ENCODE measurements at regions not wholly inside any gene's neighbourhood (a gene's known extent, or its start where the extent isn't known, plus 50 kb on each side); places are given as distances from the start of the nearest gene placed in this dataset.

DNA sequence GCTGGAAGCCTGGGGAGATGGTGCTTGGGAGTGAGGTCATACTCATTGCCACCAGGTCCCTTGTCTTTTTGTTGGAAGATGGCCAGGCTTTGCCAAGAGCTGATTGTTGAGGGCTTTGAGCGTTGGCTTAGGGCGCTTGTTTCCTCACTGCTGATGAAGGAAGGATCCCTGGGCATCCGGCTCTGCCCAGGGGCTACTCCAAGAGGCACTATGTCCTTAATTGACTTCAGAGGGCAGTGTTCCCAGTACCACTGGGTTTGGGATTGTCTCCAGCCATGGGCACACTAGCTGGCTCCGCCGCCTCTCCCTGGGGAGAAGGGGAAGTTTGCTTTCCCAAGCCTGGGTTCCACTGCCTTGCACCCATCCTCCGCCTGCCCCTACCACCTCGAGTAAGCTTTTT lies 57.2 kb upstream of the RGMA start:
- H3K27me3 Mint-ChIP-seq (ENCODE audit: unreplicated experiment): peaks cover 51% of the 10 kb centered on the region
- peaks cover 2% of the 10 kb centered on the region for H3K9me3 Mint-ChIP-seq (ENCODE audit: low read depth, unreplicated experiment)
- intact Hi-C loops (cut with micrococcal nuclease; ENCODE audit: unreplicated experiment): no loop called here
- TF ChIP-seq, protein P1, sequence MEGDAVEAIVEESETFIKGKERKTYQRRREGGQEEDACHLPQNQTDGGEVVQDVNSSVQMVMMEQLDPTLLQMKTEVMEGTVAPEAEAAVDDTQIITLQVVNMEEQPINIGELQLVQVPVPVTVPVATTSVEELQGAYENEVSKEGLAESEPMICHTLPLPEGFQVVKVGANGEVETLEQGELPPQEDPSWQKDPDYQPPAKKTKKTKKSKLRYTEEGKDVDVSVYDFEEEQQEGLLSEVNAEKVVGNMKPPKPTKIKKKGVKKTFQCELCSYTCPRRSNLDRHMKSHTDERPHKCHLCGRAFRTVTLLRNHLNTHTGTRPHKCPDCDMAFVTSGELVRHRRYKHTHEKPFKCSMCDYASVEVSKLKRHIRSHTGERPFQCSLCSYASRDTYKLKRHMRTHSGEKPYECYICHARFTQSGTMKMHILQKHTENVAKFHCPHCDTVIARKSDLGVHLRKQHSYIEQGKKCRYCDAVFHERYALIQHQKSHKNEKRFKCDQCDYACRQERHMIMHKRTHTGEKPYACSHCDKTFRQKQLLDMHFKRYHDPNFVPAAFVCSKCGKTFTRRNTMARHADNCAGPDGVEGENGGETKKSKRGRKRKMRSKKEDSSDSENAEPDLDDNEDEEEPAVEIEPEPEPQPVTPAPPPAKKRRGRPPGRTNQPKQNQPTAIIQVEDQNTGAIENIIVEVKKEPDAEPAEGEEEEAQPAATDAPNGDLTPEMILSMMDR (IDR thresholded peaks at IDR 0.05; ENCODE audit: unreplicated experiment): no peak
- H3K27ac Mint-ChIP-seq (ENCODE audit: unreplicated experiment): no peak overlapping the region
- no peak for DNase-seq
- no TSS peak for BruUV-seq (replicated peaks)
- CTCF ChIA-PET: no interaction called here
- H3K4me1 Mint-ChIP-seq (ENCODE audit: low read depth, unreplicated experiment): no peaks in the 10 kb centered on the region
- no peaks in the 10 kb centered on the region for H3K36me3 Mint-ChIP-seq (ENCODE audit: insufficient read depth, unreplicated experiment)
- H3K4me3 Mint-ChIP-seq (ENCODE audit: low read depth, unreplicated experiment): no peak overlapping the region

DNA sequence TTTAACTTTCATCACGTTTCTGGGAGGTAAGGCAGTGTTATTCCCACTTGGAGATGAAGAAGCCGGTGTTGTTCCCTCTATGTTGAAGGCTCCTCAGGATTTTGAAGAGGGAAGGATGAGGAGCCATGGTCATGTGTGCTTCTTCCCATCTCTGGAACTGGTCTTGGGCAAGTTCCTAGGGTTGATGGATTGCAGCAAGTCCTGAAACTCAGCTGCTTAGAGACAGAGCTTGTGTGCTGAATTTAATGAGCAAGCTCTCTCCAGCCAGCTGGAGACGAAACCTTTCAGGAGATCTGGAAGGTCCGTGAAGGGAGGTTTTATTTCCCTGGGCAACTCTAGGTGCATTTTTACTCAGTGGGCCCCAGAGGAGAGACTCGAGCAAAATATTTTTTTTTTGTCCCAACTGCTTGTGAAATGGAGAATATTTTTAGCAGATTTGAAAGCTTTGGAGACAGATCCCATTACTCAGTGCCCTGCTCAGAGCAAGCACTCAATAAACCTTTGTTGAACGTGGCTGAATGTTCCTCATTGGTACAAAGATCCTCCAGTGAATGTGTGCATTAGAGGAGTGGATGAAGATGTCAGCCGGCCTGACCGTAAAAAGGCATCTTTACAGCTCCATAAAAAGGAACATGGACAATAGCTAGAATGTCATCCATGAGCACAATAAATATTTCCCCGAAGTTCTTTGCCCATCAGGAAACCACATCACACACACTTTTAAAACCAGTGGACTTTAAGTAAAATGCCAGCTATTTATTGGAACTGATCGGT lies 55.6 kb upstream of the RGMA start:
- H3K27ac Mint-ChIP-seq (ENCODE audit: unreplicated experiment): no peak overlapping the region
- H3K4me3 Mint-ChIP-seq (ENCODE audit: low read depth, unreplicated experiment): no peak overlapping the region
- H3K4me1 Mint-ChIP-seq (ENCODE audit: low read depth, unreplicated experiment): no peaks in the 10 kb centered on the region
- CTCF ChIA-PET: interaction anchor here (0.6 to 0.7 kb wide), 2 partner anchors 50 to 62 kb away, joined by 3 to 4 read pairs; no protein-coding TSS in a partner anchor
- intact Hi-C loops (cut with micrococcal nuclease; ENCODE audit: unreplicated experiment): no loop called here
- no peak for DNase-seq
- no peaks in the 10 kb centered on the region for H3K36me3 Mint-ChIP-seq (ENCODE audit: insufficient read depth, unreplicated experiment)
- peaks cover 37% of the 10 kb centered on the region for H3K27me3 Mint-ChIP-seq (ENCODE audit: unreplicated experiment)
- TF ChIP-seq, protein P1 (IDR thresholded peaks at IDR 0.05; ENCODE audit: unreplicated experiment): no peak
- H3K9me3 Mint-ChIP-seq (ENCODE audit: low read depth, unreplicated experiment): peaks cover 2% of the 10 kb centered on the region
- BruUV-seq (replicated peaks): no TSS peak

DNA sequence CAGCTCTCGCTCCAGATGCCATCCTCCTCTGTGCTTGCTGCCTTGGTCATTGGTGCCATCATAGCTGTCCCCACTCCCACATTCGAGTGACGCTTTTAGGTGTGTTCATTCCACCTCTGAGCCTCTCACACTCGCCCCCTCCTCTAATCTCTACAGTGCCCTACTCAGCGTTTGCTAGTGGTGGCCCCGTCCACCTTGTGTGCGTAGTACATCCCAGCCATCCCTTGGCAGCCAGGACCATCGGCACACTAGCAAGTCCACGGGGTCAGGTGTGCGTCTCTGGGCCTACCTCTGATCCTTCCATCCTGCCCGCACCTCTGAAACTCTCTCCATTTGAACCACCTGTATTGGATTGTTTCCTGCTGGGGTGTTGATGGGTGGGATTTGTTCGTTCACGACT lies 54.2 kb upstream of the RGMA start:
- Mint-ChIP-seq H3K36me3 (ENCODE audit: insufficient read depth, unreplicated experiment) (no peaks in the 10 kb centered on the region), H3K27ac (ENCODE audit: unreplicated experiment) (no peak overlapping the region), H3K4me3 (ENCODE audit: low read depth, unreplicated experiment) (no peak overlapping the region), H3K9me3 (ENCODE audit: low read depth, unreplicated experiment) (peaks cover 2% of the 10 kb centered on the region), H3K4me1 (ENCODE audit: low read depth, unreplicated experiment) (no peaks in the 10 kb centered on the region), H3K27me3 (ENCODE audit: unreplicated experiment) (peaks cover 37% of the 10 kb centered on the region)
- BruUV-seq (replicated peaks): no TSS peak
- intact Hi-C loops (cut with micrococcal nuclease; ENCODE audit: unreplicated experiment): no loop called here
- DNase-seq: no peak
- TF ChIP-seq, protein P1 (IDR thresholded peaks at IDR 0.05; ENCODE audit: unreplicated experiment): no peak
- CTCF ChIA-PET: no interaction called here

DNA sequence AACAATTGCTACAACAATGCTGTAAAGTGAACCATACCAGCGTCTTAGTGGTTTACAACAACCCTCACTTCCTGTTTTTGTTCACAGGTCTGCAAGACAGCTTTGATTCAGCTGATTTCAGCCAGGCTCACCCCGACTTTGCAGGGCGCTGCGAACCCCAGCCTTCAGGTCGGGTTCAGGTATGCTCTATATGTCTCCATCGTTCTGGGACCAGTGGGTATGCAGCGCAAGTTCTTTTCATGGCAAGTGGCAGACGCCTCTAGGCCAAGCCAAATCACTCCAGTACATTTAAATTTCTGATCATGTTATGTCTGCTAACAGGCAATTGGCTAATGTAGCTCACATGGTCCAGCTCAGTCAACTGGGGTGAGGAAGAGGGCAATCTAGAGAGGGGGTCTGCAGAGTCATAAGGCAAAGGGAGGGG lies 52.4 kb upstream of the RGMA start:
- H3K27ac Mint-ChIP-seq (ENCODE audit: unreplicated experiment): no peak overlapping the region
- TF ChIP-seq, protein P1 (IDR thresholded peaks at IDR 0.05; ENCODE audit: unreplicated experiment): no peak
- H3K4me3 Mint-ChIP-seq (ENCODE audit: low read depth, unreplicated experiment): no peak overlapping the region
- DNase-seq: no peak
- H3K36me3 Mint-ChIP-seq (ENCODE audit: insufficient read depth, unreplicated experiment): no peaks in the 10 kb centered on the region
- intact Hi-C loops (cut with micrococcal nuclease; ENCODE audit: unreplicated experiment): no loop called here
- peaks cover 37% of the 10 kb centered on the region for H3K27me3 Mint-ChIP-seq (ENCODE audit: unreplicated experiment)
- peaks cover 2% of the 10 kb centered on the region for H3K9me3 Mint-ChIP-seq (ENCODE audit: low read depth, unreplicated experiment)
- no peaks in the 10 kb centered on the region for H3K4me1 Mint-ChIP-seq (ENCODE audit: low read depth, unreplicated experiment)
- CTCF ChIA-PET: interaction anchor here (0.5 kb wide), 1 partner anchor 136 kb away, joined by 3 read pairs; no protein-coding TSS in a partner anchor
- BruUV-seq (replicated peaks): no TSS peak
